GM12872 (cell line): ENCODE measurements at regions not wholly inside any gene's neighbourhood (a gene's known extent, or its start where the extent isn't known, plus 50 kb on each side); places are given as distances from the start of the nearest gene placed in this dataset.

ENCODE experiments used
- CTCF ChIP-seq: IDR thresholded peaks from 3 replicates; pipeline ENCODE4 v1.5.1; 2011; ENCODE audit warnings: low read depth, mild to moderate bottlenecking, low read length, moderate library complexity; ENCODE audit not compliant: insufficient read depth

- TF ChIP-seq CTCF: no peak
These were observed 269.1 kb upstream of the ZFP42 start for GRCh38 chr4:187726485-187726884.

- no peak for TF ChIP-seq CTCF
These were observed 263.0 kb upstream of the ZFP42 start for GRCh38 chr4:187732524-187732923.

- TF ChIP-seq CTCF: no peak
These were observed 255.8 kb upstream of the ZFP42 start for GRCh38 chr4:187739771-187740170.

- no peak for TF ChIP-seq CTCF
These were observed 250.7 kb upstream of the ZFP42 start for GRCh38 chr4:187744911-187745310.

GRCh38 chr4:187767158-187767557, 228.4 kb upstream of the ZFP42 start:
- TF ChIP-seq CTCF: no peak

- TF ChIP-seq CTCF: no peak
These were observed 227.9 kb upstream of the ZFP42 start for GRCh38 chr4:187767687-187768086.

GRCh38 chr4:187770345-187770744, 225.2 kb upstream of the ZFP42 start:
- no peak for TF ChIP-seq CTCF

- TF ChIP-seq CTCF: no peak
These were observed 217.6 kb upstream of the ZFP42 start for GRCh38 chr4:187777954-187778353.
